Activated CD4-positive, alpha-beta T cell treated with anti-CD3 and anti-CD28 coated beads for 36 hours (primary cell): ENCODE measurements at regions not wholly inside any gene's neighbourhood (a gene's known extent, or its start where the extent isn't known, plus 50 kb on each side); places are given as distances from the start of the nearest gene placed in this dataset.

Experiments used
- ATAC-seq: fragments of 200-7000 bp; cut with Tn5 transposase; one replicate; pipeline ENCODE4 v1.10.0; 2021; ENCODE audit warnings: mild to moderate bottlenecking, moderate library complexity
- CTCF ChIA-PET: fragments of 350-600 bp; sonication (Branson Sonifier 250); formaldehyde crosslinking; loops from one replicate; lab custom pipeline; 2021; ENCODE audit warnings: antibody characterized with exemption; lab: Charles Lee
- POLR2A ChIA-PET: fragments of 350-600 bp; sonication (Branson Sonifier 250); formaldehyde crosslinking; loops from one replicate; lab custom pipeline; 2021; ENCODE audit warnings: antibody characterized with exemption, inconsistent platforms; lab: Charles Lee
- DNase-seq: peaks from one replicate; pipeline ENCODE4 v3.0.0-alpha.2; 2020
- H3K27ac Mint-ChIP-seq: one replicate; pipeline ENCODE4 v1.8.0; 2021; ENCODE audit warnings: mixed read lengths
- H3K27me3 Mint-ChIP-seq: one replicate; pipeline ENCODE4 v1.8.0; 2021; ENCODE audit warnings: mixed read lengths
- H3K36me3 Mint-ChIP-seq: one replicate; pipeline ENCODE4 v1.8.0; 2021; ENCODE audit warnings: low read depth, mixed read lengths
- H3K4me1 Mint-ChIP-seq: one replicate; pipeline ENCODE4 v1.8.0; 2021; ENCODE audit warnings: mixed read lengths
- H3K4me3 Mint-ChIP-seq: one replicate; pipeline ENCODE4 v1.8.0; 2021; ENCODE audit warnings: mild to moderate bottlenecking, moderate library complexity, mixed read lengths
- H3K9me3 Mint-ChIP-seq: one replicate; pipeline ENCODE4 v1.8.0; 2021; ENCODE audit warnings: low read depth, mixed read lengths
- intact Hi-C, 2 experiments: fragments of 100-400 bp; cut with DNase I in 1 of 2; cut with micrococcal nuclease in 1 of 2; formaldehyde crosslinking; loops; one replicate each; pipeline versions ENCODE4 v1.14.2 to v1.15.1; 2022 to 2024; cut with DNase I, micrococcal nuclease

GRCh38 chr4:175033162-175033561, 115.0 kb downstream of the ADAM29 start:
- H3K4me3 Mint-ChIP-seq: no peak overlapping the region
- H3K36me3 Mint-ChIP-seq: no peaks in the 10 kb centered on the region
- no peaks in the 10 kb centered on the region for H3K27me3 Mint-ChIP-seq
- intact Hi-C loops: no loop called here
- peaks cover 10% of the 10 kb centered on the region for H3K9me3 Mint-ChIP-seq
- no peaks in the 10 kb centered on the region for H3K4me1 Mint-ChIP-seq
- ATAC-seq (no peak), DNase-seq (no peak)
- H3K27ac Mint-ChIP-seq: no peak overlapping the region
- POLR2A ChIA-PET: no interaction called here
- CTCF ChIA-PET: no interaction called here

DNA sequence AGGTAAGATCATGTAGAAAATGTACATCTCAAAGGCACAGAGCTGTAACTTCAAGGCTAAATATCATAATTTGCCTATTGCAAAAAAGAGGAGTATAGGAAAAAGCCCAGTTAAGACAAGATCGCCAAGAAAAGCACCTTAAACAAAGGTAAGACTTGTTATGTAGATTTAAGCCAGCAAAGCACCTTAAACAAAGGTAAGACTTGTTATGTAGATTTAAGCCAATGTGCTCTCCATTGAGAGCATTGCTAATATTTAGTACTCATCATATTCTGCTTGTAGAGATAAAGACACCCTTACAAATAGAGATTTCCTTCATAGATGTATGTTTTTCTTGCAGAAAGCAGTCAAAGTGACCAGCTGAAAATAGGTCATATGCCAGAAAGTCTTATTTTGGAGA, 115.8 kb downstream of the ADAM29 start:
- H3K4me1 Mint-ChIP-seq: no peaks in the 10 kb centered on the region

DNA sequence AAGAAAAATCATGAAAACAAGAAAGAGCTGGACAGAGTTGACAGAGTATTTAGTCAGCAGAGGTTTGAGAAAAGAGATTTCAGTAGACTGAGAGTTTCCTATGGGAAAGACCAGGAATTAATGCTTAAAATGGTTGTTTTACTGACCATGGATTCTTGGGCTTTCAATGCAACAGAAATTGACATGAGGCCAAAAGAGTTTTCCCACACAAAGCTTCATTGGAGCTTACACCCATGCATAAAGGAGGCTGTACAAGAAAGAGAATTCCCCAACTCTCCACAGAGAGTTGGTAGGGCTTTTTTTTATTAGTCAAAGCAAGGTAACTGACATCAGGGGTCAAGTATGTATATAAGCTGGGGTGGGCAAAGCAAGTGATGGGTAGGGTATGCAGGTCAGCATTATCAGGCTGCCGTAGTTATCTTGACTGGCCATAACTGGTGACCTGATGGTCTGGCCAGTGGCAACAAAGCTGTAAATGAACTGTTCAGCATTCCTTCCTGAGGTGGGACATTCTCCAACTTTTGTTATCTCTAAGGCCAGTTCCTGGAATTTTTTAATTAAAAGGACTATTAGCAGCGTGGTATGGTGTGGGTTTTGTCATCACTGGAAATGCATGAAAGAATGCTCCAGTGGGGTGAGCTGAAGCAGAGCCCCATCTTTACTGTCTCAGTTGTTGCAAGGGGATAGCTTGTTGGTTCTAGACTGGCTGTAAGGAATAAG, 117.0 kb downstream of the ADAM29 start:
- no peaks in the 10 kb centered on the region for H3K4me1 Mint-ChIP-seq
- H3K27ac Mint-ChIP-seq: no peak overlapping the region
- ChIA-PET POLR2A (no interaction called here), CTCF (no interaction called here)
- ATAC-seq (no peak), DNase-seq (no peak)
- no peak overlapping the region for H3K4me3 Mint-ChIP-seq
- no peaks in the 10 kb centered on the region for H3K27me3 Mint-ChIP-seq
- H3K36me3 Mint-ChIP-seq: no peaks in the 10 kb centered on the region
- intact Hi-C loops: no loop called here
- peaks cover 4% of the 10 kb centered on the region for H3K9me3 Mint-ChIP-seq

More for the DNA sequence above, 115.8 kb downstream of the ADAM29 start:
- Mint-ChIP-seq H3K36me3 (no peaks in the 10 kb centered on the region), H3K4me3 (no peak overlapping the region), H3K27me3 (no peaks in the 10 kb centered on the region), H3K27ac (no peak overlapping the region), H3K9me3 (peaks cover 7% of the 10 kb centered on the region)
- POLR2A ChIA-PET: no interaction called here
- intact Hi-C loops: no loop called here
- ATAC-seq: no peak
- no peak for DNase-seq
- CTCF ChIA-PET: no interaction called here

- H3K4me3 Mint-ChIP-seq: no peak overlapping the region
- intact Hi-C loops: no loop called here
- no peaks in the 10 kb centered on the region for H3K4me1 Mint-ChIP-seq
- H3K36me3 Mint-ChIP-seq: no peaks in the 10 kb centered on the region
- CTCF ChIA-PET: no interaction called here
- H3K9me3 Mint-ChIP-seq: peaks cover 4% of the 10 kb centered on the region
- DNase-seq (no peak), ATAC-seq (no peak)
- no peaks in the 10 kb centered on the region for H3K27me3 Mint-ChIP-seq
- H3K27ac Mint-ChIP-seq: no peak overlapping the region
- POLR2A ChIA-PET: no interaction called here
Measured at GRCh38 chr4:175035905-175036304, 117.7 kb downstream of the ADAM29 start.

GRCh38 chr4:175048111-175048784, 130.1 kb downstream of the ADAM29 start:
- no peaks in the 10 kb centered on the region for H3K36me3 Mint-ChIP-seq
- ATAC-seq (no peak), DNase-seq (no peak)
- POLR2A ChIA-PET: no interaction called here
- no peak overlapping the region for H3K27ac Mint-ChIP-seq
- H3K27me3 Mint-ChIP-seq: no peaks in the 10 kb centered on the region
- CTCF ChIA-PET: no interaction called here
- H3K4me3 Mint-ChIP-seq: no peak overlapping the region
- H3K4me1 Mint-ChIP-seq: no peaks in the 10 kb centered on the region
- intact Hi-C loops: no loop called here
- peaks cover 3% of the 10 kb centered on the region for H3K9me3 Mint-ChIP-seq

DNA sequence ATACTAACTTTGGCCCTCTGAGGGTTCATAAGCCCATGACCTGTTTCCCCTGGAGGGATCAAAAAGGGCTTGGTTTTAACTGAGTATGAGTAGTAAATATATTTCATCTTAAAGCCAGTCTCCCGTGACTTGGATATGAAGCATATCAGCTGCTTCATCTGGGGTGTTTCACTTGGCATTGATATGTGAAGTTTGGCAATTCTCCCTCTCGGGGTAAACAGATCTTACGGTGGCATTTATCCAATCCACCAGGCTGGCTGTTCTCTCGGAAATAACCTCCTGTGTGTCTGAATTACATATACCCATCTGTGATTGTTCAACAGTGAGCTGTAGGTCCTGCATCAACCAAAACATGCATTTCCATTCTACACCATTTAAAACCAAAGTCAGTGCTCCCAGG, 130.7 kb downstream of the ADAM29 start:
- Mint-ChIP-seq H3K4me3 (no peak overlapping the region), H3K4me1 (no peaks in the 10 kb centered on the region), H3K27me3 (no peaks in the 10 kb centered on the region), H3K27ac (no peak overlapping the region), H3K9me3 (peaks cover 2% of the 10 kb centered on the region), H3K36me3 (no peaks in the 10 kb centered on the region)
- CTCF ChIA-PET: no interaction called here
- DNase-seq (no peak), ATAC-seq (no peak)
- POLR2A ChIA-PET: no interaction called here
- intact Hi-C loops: no loop called here

- ChIA-PET POLR2A (no interaction called here), CTCF (no interaction called here)
- no peak for DNase-seq
- Mint-ChIP-seq H3K9me3 (no peaks in the 10 kb centered on the region), H3K27me3 (no peaks in the 10 kb centered on the region), H3K4me1 (no peaks in the 10 kb centered on the region), H3K27ac (no peak overlapping the region), H3K36me3 (no peaks in the 10 kb centered on the region), H3K4me3 (no peak overlapping the region)
- intact Hi-C loops: no loop called here
- no peak for ATAC-seq
Measured at GRCh38 chr4:175051974-175052373, 133.8 kb downstream of the ADAM29 start.

DNA sequence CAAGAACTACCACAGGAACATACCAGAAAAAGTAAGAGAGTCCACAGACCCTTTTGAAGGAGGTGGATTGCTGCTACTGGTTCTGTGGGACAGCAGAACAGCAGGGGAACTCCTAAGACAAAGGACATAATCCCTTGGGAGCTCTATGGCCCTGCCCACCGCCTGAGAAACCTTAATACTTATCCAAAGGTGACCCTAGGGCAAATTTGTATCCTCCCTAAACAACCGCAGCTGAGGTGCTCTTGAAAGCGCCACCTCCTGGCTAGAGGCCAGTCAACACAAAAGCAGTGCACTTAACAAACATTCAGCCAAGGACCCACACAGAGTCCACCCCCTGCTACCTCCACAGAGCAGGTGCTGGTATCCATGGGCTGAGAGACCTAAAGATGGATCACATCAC, 136.8 kb downstream of the ADAM29 start:
- ChIA-PET CTCF (interaction anchor here (0.6 kb wide), 1 partner anchor 128 kb away, joined by 5 read pairs; no protein-coding TSS in a partner anchor), POLR2A (no interaction called here)

DNA sequence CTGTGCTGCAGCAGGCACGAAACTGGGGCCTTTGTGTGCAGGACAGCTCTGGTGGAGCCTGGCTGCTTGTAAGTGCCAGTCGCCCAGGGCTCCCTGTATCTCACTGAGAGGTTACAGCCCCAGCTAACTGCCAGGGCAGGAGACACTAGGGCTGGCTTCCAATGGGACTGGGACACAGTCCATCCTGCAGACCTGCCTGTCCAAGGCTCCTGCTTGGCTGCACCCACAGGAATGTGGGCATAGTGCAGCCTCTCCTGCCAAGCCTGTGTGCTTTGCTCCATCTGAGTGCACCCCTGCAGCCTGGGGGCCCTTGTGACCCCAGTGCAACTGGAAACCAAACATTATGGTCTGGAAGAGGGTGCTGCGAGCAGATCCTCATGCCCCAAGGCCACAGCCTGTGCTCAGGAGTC, 144.0 kb downstream of the ADAM29 start:
- Mint-ChIP-seq H3K36me3 (no peaks in the 10 kb centered on the region), H3K4me3 (no peak overlapping the region), H3K4me1 (no peaks in the 10 kb centered on the region), H3K27ac (no peak overlapping the region), H3K27me3 (no peaks in the 10 kb centered on the region), H3K9me3 (peaks cover 6% of the 10 kb centered on the region)
- intact Hi-C loops: no loop called here
- ChIA-PET POLR2A (no interaction called here), CTCF (no interaction called here)
- no peak for DNase-seq
- ATAC-seq: no peak

More for the DNA sequence above, 136.8 kb downstream of the ADAM29 start:
- H3K9me3 Mint-ChIP-seq: peaks cover 6% of the 10 kb centered on the region
- DNase-seq (no peak), ATAC-seq (no peak)
- intact Hi-C loops: no loop called here
- no peaks in the 10 kb centered on the region for H3K4me1 Mint-ChIP-seq
- no peak overlapping the region for H3K4me3 Mint-ChIP-seq
- no peaks in the 10 kb centered on the region for H3K36me3 Mint-ChIP-seq
- H3K27ac Mint-ChIP-seq: no peak overlapping the region
- H3K27me3 Mint-ChIP-seq: no peaks in the 10 kb centered on the region

DNA sequence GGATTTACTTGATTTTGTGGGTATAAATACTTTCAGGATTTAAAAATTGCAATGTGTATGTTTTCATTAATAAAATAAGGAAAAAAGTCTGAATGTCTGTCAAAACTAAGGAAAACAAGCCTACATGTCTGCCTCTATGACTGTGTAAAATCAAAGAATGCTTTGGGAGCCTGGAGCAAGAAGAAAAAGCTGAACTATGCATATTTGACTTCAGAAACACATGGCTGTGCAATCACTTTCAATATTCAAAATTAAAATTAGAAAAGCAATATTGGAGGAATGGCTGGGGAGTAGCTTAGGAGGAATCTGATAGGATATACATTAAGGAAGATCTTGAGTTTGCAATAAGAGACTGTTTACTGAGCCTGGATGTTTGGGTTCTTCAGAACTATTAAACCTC, 147.1 kb downstream of the ADAM29 start:
- Mint-ChIP-seq H3K4me3 (no peak overlapping the region), H3K27ac (no peak overlapping the region), H3K9me3 (peaks cover 1% of the 10 kb centered on the region), H3K36me3 (no peaks in the 10 kb centered on the region), H3K27me3 (no peaks in the 10 kb centered on the region), H3K4me1 (no peaks in the 10 kb centered on the region)
- intact Hi-C loops: no loop called here
- ATAC-seq: no peak
- no peak for DNase-seq
- ChIA-PET CTCF (no interaction called here), POLR2A (no interaction called here)

DNA sequence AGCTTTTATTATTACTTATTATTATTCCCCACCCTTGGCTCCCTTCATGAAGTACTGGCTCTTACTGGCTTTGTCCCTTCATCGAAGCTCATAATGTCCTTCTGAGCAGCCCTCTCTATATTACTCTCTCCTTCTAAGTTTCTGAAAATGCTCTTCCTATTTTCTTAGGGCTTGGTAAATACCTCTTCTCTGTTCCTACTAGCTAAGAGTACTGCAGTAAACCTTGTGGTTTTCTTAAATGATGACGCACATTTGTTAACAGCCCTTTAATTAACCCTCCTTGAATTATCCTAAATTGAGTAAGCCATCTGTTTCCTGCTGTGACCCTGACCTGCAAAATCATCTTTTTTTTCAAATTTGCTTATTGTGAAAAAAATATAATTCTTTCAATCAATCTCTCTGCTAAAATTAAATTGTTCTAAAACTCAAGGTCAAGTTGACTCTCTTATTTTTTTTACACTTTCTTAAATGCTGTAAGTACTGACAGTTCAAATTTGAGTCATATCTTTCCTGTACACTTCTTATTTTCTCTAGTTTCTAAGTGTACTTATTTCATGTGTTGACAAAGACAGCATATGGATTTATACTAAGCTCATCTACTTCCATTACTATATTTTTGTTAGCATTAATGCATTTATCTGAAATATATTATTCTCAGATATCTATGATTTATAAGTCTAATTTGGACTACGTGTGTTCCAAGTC, 148.9 kb downstream of the ADAM29 start:
- H3K9me3 Mint-ChIP-seq: peaks cover 1% of the 10 kb centered on the region
- no peaks in the 10 kb centered on the region for H3K27me3 Mint-ChIP-seq
- H3K27ac Mint-ChIP-seq: no peak overlapping the region
- CTCF ChIA-PET: no interaction called here
- intact Hi-C loops: no loop called here
- no peaks in the 10 kb centered on the region for H3K36me3 Mint-ChIP-seq
- ATAC-seq (no peak), DNase-seq (no peak)
- POLR2A ChIA-PET: no interaction called here
- H3K4me1 Mint-ChIP-seq: no peaks in the 10 kb centered on the region
- H3K4me3 Mint-ChIP-seq: no peak overlapping the region

DNA sequence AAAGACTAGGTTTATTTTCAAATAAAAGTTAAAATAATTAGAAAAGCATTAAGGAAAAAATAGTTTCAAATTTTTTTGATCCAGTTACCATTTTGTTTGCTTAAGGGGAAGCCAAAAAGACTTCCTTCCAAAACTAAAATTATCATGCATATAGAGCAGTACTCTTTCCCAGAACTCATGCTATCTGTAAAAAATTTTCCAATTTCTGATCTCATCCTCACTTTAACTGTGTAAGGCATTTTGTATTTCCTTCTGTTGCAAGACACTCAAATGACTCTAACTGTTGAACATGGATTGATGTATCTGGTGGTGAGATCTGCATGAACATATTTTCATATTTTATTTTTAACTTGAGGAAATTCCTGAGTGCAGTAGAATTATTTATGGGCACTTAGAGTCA, 150.1 kb downstream of the ADAM29 start:
- intact Hi-C loops: no loop called here
- H3K4me1 Mint-ChIP-seq: no peaks in the 10 kb centered on the region
- ATAC-seq: no peak
- no peak overlapping the region for H3K27ac Mint-ChIP-seq
- H3K36me3 Mint-ChIP-seq: no peaks in the 10 kb centered on the region
- no peak for DNase-seq
- H3K4me3 Mint-ChIP-seq: no peak overlapping the region
- no peaks in the 10 kb centered on the region for H3K27me3 Mint-ChIP-seq
- H3K9me3 Mint-ChIP-seq: peaks cover 1% of the 10 kb centered on the region
- POLR2A ChIA-PET: no interaction called here
- CTCF ChIA-PET: no interaction called here
